Cardiac muscle cell (in vitro differentiated cells and primary cell): ENCODE measurements at regions not wholly inside any gene's neighbourhood (a gene's known extent, or its start where the extent isn't known, plus 50 kb on each side); places are given as distances from the start of the nearest gene placed in this dataset.

Experiments
- DNase-seq, 2 donors: peaks; one replicate each; pipeline versions ENCODE4 v3.0.0 to v3.0.0-alpha.2; 2010 to 2017; ENCODE audit warnings: low read depth in 1 of 2, low spot score in 1 of 2
- H3K27ac ChIP-seq: fragments of 200-600 bp; sonication (generic); 2 replicates; pipeline ENCODE4 v1.5.1; 2016
- H3K27me3 ChIP-seq: fragments of 200-600 bp; sonication (generic); 2 replicates; pipeline ENCODE4 v1.6.0; 2016; ENCODE audit warnings: control low read depth
- H3K36me3 ChIP-seq: fragments of 200-600 bp; sonication (generic); 2 replicates; pipeline ENCODE4 v1.5.1; 2016; ENCODE audit warnings: control low read depth
- H3K4me1 ChIP-seq: fragments of 200-600 bp; sonication (generic); 2 replicates; pipeline ENCODE4 v1.8.1; 2017; ENCODE audit warnings: low read depth, mild to moderate bottlenecking, mixed run types
- H3K4me3 ChIP-seq: fragments of 200-600 bp; sonication (generic); 2 replicates; pipeline ENCODE4 v1.5.1; 2016; ENCODE audit warnings: mild to moderate bottlenecking
- H3K9me3 ChIP-seq: fragments of 200-600 bp; sonication (generic); 2 replicates; pipeline ENCODE4 v1.5.1; 2017; ENCODE audit warnings: low read depth, mild to moderate bottlenecking, control low read depth
- TF ChIP-seq, protein P1 (sequence below): IDR thresholded peaks from 2 replicates; pipeline ENCODE4 v1.5.1; 2012; ENCODE audit warnings: low read depth, mild to moderate bottlenecking, low read length

- H3K4me1 ChIP-seq = no peaks in the 10 kb centered on the region
- H3K36me3 ChIP-seq = no peaks in the 10 kb centered on the region
- H3K9me3 ChIP-seq = no peaks in the 10 kb centered on the region
- H3K27me3 ChIP-seq = no peaks in the 10 kb centered on the region
- H3K4me3 ChIP-seq = no peak overlapping the region
- H3K27ac ChIP-seq = no peak overlapping the region
- DNase-seq = no peak
- TF ChIP-seq, protein P1, sequence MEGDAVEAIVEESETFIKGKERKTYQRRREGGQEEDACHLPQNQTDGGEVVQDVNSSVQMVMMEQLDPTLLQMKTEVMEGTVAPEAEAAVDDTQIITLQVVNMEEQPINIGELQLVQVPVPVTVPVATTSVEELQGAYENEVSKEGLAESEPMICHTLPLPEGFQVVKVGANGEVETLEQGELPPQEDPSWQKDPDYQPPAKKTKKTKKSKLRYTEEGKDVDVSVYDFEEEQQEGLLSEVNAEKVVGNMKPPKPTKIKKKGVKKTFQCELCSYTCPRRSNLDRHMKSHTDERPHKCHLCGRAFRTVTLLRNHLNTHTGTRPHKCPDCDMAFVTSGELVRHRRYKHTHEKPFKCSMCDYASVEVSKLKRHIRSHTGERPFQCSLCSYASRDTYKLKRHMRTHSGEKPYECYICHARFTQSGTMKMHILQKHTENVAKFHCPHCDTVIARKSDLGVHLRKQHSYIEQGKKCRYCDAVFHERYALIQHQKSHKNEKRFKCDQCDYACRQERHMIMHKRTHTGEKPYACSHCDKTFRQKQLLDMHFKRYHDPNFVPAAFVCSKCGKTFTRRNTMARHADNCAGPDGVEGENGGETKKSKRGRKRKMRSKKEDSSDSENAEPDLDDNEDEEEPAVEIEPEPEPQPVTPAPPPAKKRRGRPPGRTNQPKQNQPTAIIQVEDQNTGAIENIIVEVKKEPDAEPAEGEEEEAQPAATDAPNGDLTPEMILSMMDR = no peak
These were observed 1458.6 kb upstream of the EYS start for GRCh38 chr6:67165606-67166005.

DNA sequence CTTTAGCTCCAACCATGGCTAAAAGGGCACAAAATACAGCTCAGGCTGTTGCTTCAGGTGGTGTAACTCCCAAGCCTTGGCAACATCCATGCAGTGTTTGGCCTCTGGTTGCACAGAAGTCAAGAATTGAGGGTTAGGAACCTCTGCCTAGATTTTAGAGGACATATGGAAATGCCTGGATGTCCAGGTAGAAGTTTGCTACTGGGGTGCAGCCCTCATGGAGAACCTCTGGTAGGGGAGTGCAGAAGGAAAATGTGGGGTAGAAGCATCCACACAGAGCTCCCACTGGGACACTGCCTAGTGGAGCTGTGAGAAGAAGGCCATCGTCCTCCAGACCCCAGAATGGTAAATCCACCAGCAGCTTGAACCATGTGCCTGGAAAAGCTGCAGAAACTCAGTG is 1453.8 kb upstream of the EYS start:
- H3K27me3 ChIP-seq = no peaks in the 10 kb centered on the region
- TF ChIP-seq, protein P1 = no peak
- no peaks in the 10 kb centered on the region for H3K4me1 ChIP-seq
- H3K27ac ChIP-seq = no peak overlapping the region
- H3K4me3 ChIP-seq = no peak overlapping the region
- no peak for DNase-seq
- no peaks in the 10 kb centered on the region for H3K36me3 ChIP-seq
- no peaks in the 10 kb centered on the region for H3K9me3 ChIP-seq

DNA sequence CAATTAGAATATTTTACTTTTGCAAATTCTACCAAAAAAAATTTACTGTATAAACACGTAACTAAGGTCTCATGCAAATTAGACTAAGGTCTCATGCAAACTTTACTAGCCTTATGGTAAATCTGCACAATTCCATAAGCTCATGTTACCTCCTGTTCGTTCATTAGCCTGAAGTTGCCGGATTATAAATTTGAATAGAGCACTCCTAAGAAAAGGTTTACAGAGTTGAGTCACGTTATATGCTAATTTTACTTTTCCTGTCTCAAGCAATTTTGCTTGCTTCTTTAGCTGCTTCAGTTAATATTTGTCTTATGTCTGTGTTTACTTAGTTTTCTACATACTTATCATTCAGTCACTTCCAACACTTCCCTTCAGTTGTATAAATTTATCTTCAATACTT is 1434.0 kb upstream of the EYS start:
- Histone ChIP-seq H3K36me3 (no peaks in the 10 kb centered on the region), H3K27me3 (no peaks in the 10 kb centered on the region), H3K27ac (no peak overlapping the region), H3K4me3 (no peak overlapping the region), H3K9me3 (no peaks in the 10 kb centered on the region), H3K4me1 (no peaks in the 10 kb centered on the region)
- DNase-seq = no peak
- TF ChIP-seq, protein P1 = no peak

GRCh38 chr6:67133973-67134372 is 1426.9 kb upstream of the EYS start:
- Histone ChIP-seq H3K9me3 (no peaks in the 10 kb centered on the region), H3K4me1 (no peaks in the 10 kb centered on the region), H3K4me3 (no peak overlapping the region), H3K36me3 (no peaks in the 10 kb centered on the region), H3K27me3 (no peaks in the 10 kb centered on the region), H3K27ac (no peak overlapping the region)
- TF ChIP-seq, protein P1 = no peak
- no peak for DNase-seq

DNA sequence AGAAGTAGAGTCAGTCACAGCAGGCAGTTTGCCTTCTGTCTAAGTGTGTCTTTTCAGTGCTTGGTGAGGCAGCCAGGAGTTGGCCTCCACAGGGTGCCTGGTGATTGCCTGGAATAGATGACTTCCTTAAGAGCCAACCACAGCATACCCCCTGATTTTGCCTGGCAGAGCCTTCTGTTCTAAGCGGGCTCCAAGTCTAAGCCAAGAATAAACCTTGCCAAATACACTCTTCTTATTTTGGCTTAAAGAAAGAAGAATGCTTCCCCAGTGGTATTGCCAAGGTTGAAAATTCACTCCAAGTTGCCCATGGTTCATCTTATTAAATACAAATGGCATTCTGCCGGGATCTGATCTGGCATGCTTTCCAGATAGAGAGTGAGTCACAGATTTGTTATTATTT is 1424.8 kb upstream of the EYS start:
- TF ChIP-seq, protein P1 = no peak
- no peaks in the 10 kb centered on the region for H3K9me3 ChIP-seq
- H3K27me3 ChIP-seq = no peaks in the 10 kb centered on the region
- no peak overlapping the region for H3K4me3 ChIP-seq
- DNase-seq = peak in 1 of 2 donors; percentile 1
- no peaks in the 10 kb centered on the region for H3K4me1 ChIP-seq
- H3K36me3 ChIP-seq = no peaks in the 10 kb centered on the region
- H3K27ac ChIP-seq = no peak overlapping the region

GRCh38 chr6:67129780-67130179 is 1422.8 kb upstream of the EYS start:
- H3K4me1 ChIP-seq = no peaks in the 10 kb centered on the region
- no peak overlapping the region for H3K27ac ChIP-seq
- H3K4me3 ChIP-seq = no peak overlapping the region
- TF ChIP-seq, protein P1 = no peak
- H3K36me3 ChIP-seq = no peaks in the 10 kb centered on the region
- peak in 1 of 2 donors; percentile 3 for DNase-seq
- no peaks in the 10 kb centered on the region for H3K27me3 ChIP-seq
- no peaks in the 10 kb centered on the region for H3K9me3 ChIP-seq
